NB4 (cell line): ENCODE measurements at regions not wholly inside any gene's neighbourhood (a gene's known extent, or its start where the extent isn't known, plus 50 kb on each side); places are given as distances from the start of the nearest gene placed in this dataset.

ENCODE experiments used
- CTCF ChIP-seq: IDR thresholded peaks from one replicate; pipeline ENCODE4 v1.5.1; 2012; ENCODE audit warnings: low read depth, low read length
- POLR2A ChIP-seq: IDR thresholded peaks from 2 replicates; pipeline ENCODE4 v1.6.1; 2011; ENCODE audit warnings: mild to moderate bottlenecking; ENCODE audit not compliant: insufficient read length; ENCODE audit errors: extremely low read depth

DNA sequence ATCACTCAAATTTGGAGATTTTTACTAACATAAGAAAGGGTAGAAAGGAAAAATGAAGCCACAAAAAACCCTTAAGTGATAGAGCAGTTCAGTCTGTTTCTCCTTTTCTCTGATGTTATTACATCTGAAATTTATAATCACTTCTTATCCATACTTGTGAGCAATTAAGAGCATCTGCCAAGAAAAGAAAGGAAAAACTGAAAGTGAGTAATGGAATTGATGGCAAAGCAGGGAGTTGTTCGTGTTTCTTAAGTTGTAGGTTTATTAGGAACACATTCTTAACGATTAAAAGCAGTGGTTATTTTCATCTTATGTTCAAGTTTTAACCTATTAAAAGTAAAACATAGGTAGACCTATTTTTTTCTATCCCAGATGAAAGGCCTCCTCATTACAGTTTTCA, 277.7 kb downstream of the RND3 start:
- TF ChIP-seq CTCF (no peak), POLR2A (no peak)
